PC-3 (cell line): ENCODE measurements at regions not wholly inside any gene's neighbourhood (a gene's known extent, or its start where the extent isn't known, plus 50 kb on each side); places are given as distances from the start of the nearest gene placed in this dataset.
A peak's percentile ranks its signal among the peaks of the same experiment; 100 is the strongest.

ENCODE experiments used
- ATAC-seq: fragments of 200-7000 bp; cut with Tn5 transposase; 2 replicates; pipeline ENCODE4 v1.9.1; 2020; ENCODE audit warnings: mild to moderate bottlenecking, moderate library complexity
- BruUV-seq: library from RNA; stranded (reverse); fragments of 400-500 nt; replicated peaks from 2 replicates; lab custom pipeline; 2021; lab: Mats Ljungman, UMichigan
- CTCF ChIA-PET: fragments of 300-600 bp; sonication (Branson Sonifier 250); formaldehyde crosslinking; loops from one replicate; lab custom pipeline; 2022; ENCODE audit warnings: antibody characterized with exemption; lab: Charles Lee
- POLR2A ChIA-PET: fragments of 300-600 bp; sonication (Branson Sonifier 250); formaldehyde crosslinking; loops from one replicate; lab custom pipeline; 2022; ENCODE audit warnings: antibody characterized with exemption; ENCODE audit not compliant: unreplicated experiment; lab: Charles Lee
- DNase-seq: peaks from one replicate; pipeline ENCODE4 v3.0.0-alpha.2; 2015
- H2AFZ ChIP-seq: fragments of 300-600 bp; sonication (generic); 2 replicates; pipeline ENCODE4 v1.6.0; 2016; ENCODE audit warnings: antibody characterized with exemption, low read length
- H3F3A ChIP-seq: fragments of 300-600 bp; sonication (generic); one replicate; pipeline ENCODE4 v1.6.0; 2017; ENCODE audit warnings: antibody characterized with exemption, low read length, control low read depth, mild to moderate bottlenecking; ENCODE audit not compliant: unreplicated experiment
- H3K27ac ChIP-seq: fragments of 300-600 bp; sonication (generic); 2 replicates; pipeline ENCODE4 v1.5.1; 2016; ENCODE audit warnings: mild to moderate bottlenecking, low read length
- H3K27me3 ChIP-seq: fragments of 300-600 bp; sonication (generic); 2 replicates; pipeline ENCODE4 v1.6.1; 2016; ENCODE audit warnings: low read length, mixed read lengths
- H3K36me3 ChIP-seq: fragments of 300-600 bp; sonication (generic); 2 replicates; pipeline ENCODE4 v1.6.1; 2016; ENCODE audit warnings: low read depth, mixed run types, low read length, mixed read lengths
- H3K4me1 ChIP-seq: fragments of 300-600 bp; sonication (generic); 2 replicates; pipeline ENCODE4 v1.5.1; 2016; ENCODE audit warnings: low read length; ENCODE audit not compliant: insufficient read depth
- H3K4me2 ChIP-seq: fragments of 300-600 bp; sonication (generic); 2 replicates; pipeline ENCODE4 v1.6.0; 2016; ENCODE audit warnings: low read length
- H3K4me3 ChIP-seq: fragments of 300-600 bp; sonication (generic); 2 replicates; pipeline ENCODE4 v1.5.1; 2016; ENCODE audit warnings: mild to moderate bottlenecking, low read length, mixed read lengths
- H3K79me2 ChIP-seq: fragments of 300-600 bp; sonication (generic); 2 replicates; pipeline ENCODE4 v1.6.1; 2017; ENCODE audit warnings: low read length, mixed read lengths
- H3K9ac ChIP-seq: fragments of 300-600 bp; sonication (generic); 2 replicates; pipeline ENCODE4 v1.6.0; 2016; ENCODE audit warnings: mild to moderate bottlenecking, low read length
- H3K9me2 ChIP-seq: fragments of 300-600 bp; sonication (generic); replicated peaks from 2 replicates; pipeline ENCODE4 v1.6.1; 2016; ENCODE audit warnings: mixed run types, low read length, mixed read lengths
- H3K9me3 ChIP-seq: fragments of 300-600 bp; sonication (generic); 2 replicates; pipeline ENCODE4 v1.6.1; 2016; ENCODE audit warnings: low read length, mixed read lengths
- H4K20me1 ChIP-seq: fragments of 300-600 bp; sonication (generic); 2 replicates; pipeline ENCODE4 v1.6.1; 2016; ENCODE audit warnings: low read length, mixed read lengths
- CTCF ChIP-seq: fragments of 300-600 bp; sonication (generic); conservative IDR thresholded peaks from 2 replicates; pipeline ENCODE4 v1.5.1; 2017; ENCODE audit warnings: antibody characterized with exemption, low read depth, mild to moderate bottlenecking, low read length
- EZH2 ChIP-seq: fragments of 300-600 bp; sonication (generic); IDR thresholded peaks from one replicate; pipeline ENCODE4 v1.6.1; 2017; ENCODE audit warnings: antibody characterized with exemption, mild to moderate bottlenecking, low read length; ENCODE audit not compliant: unreplicated experiment
- EZH2phosphoT487 ChIP-seq: fragments of 300-600 bp; sonication (generic); IDR thresholded peaks from 2 replicates; pipeline ENCODE4 v1.6.1; 2018; ENCODE audit warnings: mild to moderate bottlenecking, antibody characterized with exemption, low read length, borderline replicate concordance
- intact Hi-C: fragments of 100-400 bp; cut with micrococcal nuclease; formaldehyde crosslinking; loops from 2 replicates; pipeline ENCODE4 v1.9.0; 2023

- Histone ChIP-seq H3K9me3 (no peaks in the 10 kb centered on the region), H3K4me2 (no peak overlapping the region), H2AFZ (no peak overlapping the region), H3K9ac (no peak overlapping the region), H3K9me2 (no peaks in the 10 kb centered on the region), H4K20me1 (no peaks in the 10 kb centered on the region), H3K79me2 (no peaks in the 10 kb centered on the region), H3K27ac (no peak overlapping the region), H3K36me3 (no peaks in the 10 kb centered on the region), H3F3A (no peaks in the 10 kb centered on the region), H3K4me1 (no peaks in the 10 kb centered on the region), H3K4me3 (no peak overlapping the region), H3K27me3 (peaks cover 86% of the 10 kb centered on the region)
- DNase-seq, result no peak
- BruUV-seq, result no TSS peak
- no peak for ATAC-seq
- ChIA-PET POLR2A (no interaction called here), CTCF (no interaction called here)
- TF ChIP-seq EZH2 (no peak), CTCF (no peak), EZH2phosphoT487 (no peak)
- intact Hi-C loops, result no loop called here
These were observed 76.5 kb downstream of the S1PR1 start for GRCh38 chr1:101313356-101313755.

GRCh38 chr1:101314244-101314643, 77.4 kb downstream of the S1PR1 start:
- no peaks in the 10 kb centered on the region for H3K4me1 ChIP-seq
- H3K9me3 ChIP-seq, result no peaks in the 10 kb centered on the region
- peaks cover 90% of the 10 kb centered on the region for H3K27me3 ChIP-seq
- H3K79me2 ChIP-seq, result no peaks in the 10 kb centered on the region
- intact Hi-C loops, result no loop called here
- POLR2A ChIA-PET, result no interaction called here
- no peak overlapping the region for H3K9ac ChIP-seq
- no peak overlapping the region for H3K27ac ChIP-seq
- H3K9me2 ChIP-seq, result no peaks in the 10 kb centered on the region
- CTCF ChIA-PET, result no interaction called here
- no peaks in the 10 kb centered on the region for H3F3A ChIP-seq
- DNase-seq (peak; percentile 52), ATAC-seq (peak; percentile 65)
- no peak overlapping the region for H2AFZ ChIP-seq
- H3K36me3 ChIP-seq, result no peaks in the 10 kb centered on the region
- no TSS peak for BruUV-seq
- no peak overlapping the region for H3K4me3 ChIP-seq
- H4K20me1 ChIP-seq, result no peaks in the 10 kb centered on the region
- TF ChIP-seq CTCF, result no peak
- TF ChIP-seq EZH2phosphoT487, result no peak
- TF ChIP-seq EZH2, result no peak
- no peak overlapping the region for H3K4me2 ChIP-seq

GRCh38 chr1:101316256-101316655, 79.4 kb downstream of the S1PR1 start:
- H3K9ac ChIP-seq, result no peak overlapping the region
- no peak for ATAC-seq
- no peaks in the 10 kb centered on the region for H3K79me2 ChIP-seq
- no peaks in the 10 kb centered on the region for H3K4me1 ChIP-seq
- no peaks in the 10 kb centered on the region for H3K9me3 ChIP-seq
- intact Hi-C loops, result no loop called here
- TF ChIP-seq CTCF, result no peak
- TF ChIP-seq EZH2, result no peak
- no peak for TF ChIP-seq EZH2phosphoT487
- peaks cover 85% of the 10 kb centered on the region for H3K27me3 ChIP-seq
- no peak for DNase-seq
- ChIA-PET POLR2A (no interaction called here), CTCF (no interaction called here)
- H3K27ac ChIP-seq, result no peak overlapping the region
- H2AFZ ChIP-seq, result no peak overlapping the region
- no peak overlapping the region for H3K4me2 ChIP-seq
- H3K9me2 ChIP-seq, result no peaks in the 10 kb centered on the region
- H3F3A ChIP-seq, result no peaks in the 10 kb centered on the region
- no peaks in the 10 kb centered on the region for H4K20me1 ChIP-seq
- H3K36me3 ChIP-seq, result no peaks in the 10 kb centered on the region
- no TSS peak for BruUV-seq
- H3K4me3 ChIP-seq, result no peak overlapping the region
